GM12873 (cell line): ENCODE measurements at regions not wholly inside any gene's neighbourhood (a gene's known extent, or its start where the extent isn't known, plus 50 kb on each side); places are given as distances from the start of the nearest gene placed in this dataset.

ENCODE experiments used
- CTCF ChIP-seq: IDR thresholded peaks from 2 replicates; pipeline ENCODE4 v1.5.1; 2012; ENCODE audit warnings: low read depth, mild to moderate bottlenecking, moderate library complexity, low read length, control low read depth; ENCODE audit not compliant: insufficient read depth; ENCODE audit errors: missing control alignments

DNA sequence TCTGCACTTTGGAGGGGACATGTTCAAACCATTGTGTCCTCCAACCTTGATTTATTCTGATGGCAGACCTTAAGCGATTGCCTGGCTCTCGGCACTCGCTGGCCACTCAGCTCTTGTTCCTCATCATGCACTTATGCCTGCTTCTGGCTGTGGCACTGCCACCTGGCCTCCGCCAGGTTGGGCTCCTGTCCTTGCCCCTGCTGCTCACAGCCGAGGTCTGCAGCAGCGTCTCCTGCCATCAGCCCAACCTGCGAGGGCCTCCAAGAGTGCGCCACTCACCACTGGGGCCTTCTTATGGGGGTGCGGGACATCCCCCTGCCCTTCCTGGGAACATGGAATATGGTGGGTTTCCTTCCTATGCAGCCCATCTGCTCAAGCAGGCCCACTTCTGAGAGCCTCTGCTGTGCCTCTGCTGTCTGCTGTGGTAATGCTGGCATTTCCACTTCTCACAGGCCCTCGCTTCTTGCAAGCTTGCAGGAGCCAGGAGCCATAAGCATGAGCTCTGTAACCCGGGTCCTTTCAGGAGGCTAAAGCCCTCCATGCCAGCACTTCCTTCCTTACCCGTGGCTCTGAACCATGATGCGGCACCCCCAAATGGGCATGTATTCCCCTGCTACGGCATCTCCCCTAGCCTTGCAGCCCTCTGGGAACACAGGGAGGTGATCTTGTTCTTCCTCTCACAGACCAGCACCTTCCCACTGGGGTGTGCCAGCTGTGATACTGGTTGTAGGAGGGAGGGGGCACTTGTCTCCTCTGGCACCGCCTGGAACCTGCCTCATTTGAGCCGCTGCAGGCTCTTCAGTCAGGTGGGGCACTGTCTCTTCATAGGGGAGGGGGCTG is 58.6 kb upstream of the HS6ST1 start:
- no peak for TF ChIP-seq CTCF

- TF ChIP-seq CTCF: no peak
Measured at GRCh38 chr2:128378231-128379020, 59.8 kb upstream of the HS6ST1 start.

DNA sequence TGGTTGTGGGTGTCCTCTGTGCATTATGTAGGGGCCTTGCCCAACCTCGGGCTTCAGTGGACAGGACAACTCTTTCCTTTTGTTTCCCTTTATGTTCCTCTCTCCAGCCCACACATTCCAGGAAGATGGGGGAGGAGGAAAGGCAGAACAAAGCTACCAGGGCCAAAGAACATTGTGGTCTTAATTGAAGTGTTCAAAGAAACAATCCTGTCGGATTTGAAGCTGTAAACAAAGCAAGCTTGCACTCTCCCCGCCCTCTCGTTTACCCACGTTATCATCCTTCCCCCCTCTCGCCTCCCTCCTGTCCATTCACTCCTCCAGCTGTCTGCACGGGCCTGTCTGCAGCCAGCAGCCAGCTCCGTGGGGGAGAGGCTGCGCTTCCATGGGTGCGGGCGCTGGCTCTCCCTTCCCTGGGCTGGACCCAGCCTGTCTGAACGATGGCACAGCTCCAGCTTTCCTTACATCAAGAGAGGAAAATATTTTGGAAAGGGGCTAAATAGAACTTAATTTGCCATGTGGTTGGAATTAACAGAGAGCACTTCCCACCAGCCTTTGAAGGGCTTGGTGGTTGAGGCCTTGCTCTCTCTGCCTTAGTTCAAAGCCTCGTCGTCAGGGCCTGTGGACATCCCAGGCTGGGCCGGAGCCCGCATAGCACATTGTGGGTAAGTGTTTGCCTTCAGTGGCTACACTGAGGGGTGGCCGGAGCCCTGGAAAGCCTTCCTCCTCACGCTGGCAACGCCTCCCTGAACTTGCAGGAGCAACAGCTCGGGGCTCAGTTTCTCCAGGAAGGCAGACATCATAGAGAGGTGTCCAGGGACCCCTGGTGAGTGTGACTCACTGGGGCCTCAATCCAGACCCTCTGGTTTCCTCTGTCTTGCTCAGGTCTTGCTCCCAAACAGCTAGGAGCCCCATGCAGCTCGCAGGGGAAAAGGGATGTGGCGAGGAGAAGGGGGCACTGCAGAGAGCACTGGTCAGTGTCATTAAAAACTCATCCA is 60.6 kb upstream of the HS6ST1 start:
- TF ChIP-seq CTCF: no peak

DNA sequence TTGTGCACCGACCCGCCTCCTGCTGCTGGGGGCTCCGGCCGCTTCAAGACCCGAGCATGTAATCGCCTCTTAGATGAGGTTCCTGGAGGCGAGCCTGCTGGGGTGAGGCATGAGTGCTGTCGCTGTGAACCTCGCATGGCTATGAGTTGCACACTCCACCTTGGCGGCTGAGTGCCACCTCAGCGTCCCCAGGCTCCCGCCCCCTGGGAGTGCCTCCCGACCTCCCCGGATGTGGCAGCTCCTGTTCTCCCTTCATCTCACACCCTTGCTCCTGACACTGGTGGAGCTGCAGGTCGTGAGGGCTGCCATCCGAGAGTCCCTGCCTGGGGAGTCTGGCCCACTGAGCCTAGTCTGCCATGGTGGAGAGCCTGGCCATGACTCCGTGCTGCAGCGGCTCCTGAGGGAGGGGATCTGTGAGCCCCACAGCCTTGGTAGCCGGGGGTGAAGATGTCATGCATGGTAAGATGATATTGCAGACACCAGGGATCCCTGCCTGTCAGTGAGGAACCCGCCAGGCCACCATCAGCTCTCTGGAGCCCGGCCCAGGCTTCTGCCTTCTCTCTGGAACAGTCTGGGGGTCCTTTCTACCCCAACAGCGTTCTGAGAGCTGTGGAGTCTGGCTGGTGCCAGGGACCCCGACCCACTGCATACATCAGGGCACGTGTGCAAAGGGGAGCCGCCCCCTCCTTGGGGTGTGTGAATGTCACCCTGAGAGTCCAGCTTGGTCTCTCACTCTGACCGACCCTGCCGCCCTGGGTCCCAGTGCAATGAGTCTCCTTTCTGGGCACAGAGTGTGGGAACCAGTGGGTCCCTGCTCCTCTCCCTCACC is 61.6 kb upstream of the HS6ST1 start:
- TF ChIP-seq CTCF: no peak

GRCh38 chr2:128380961-128381938 is 62.6 kb upstream of the HS6ST1 start:
- no peak for TF ChIP-seq CTCF

- TF ChIP-seq CTCF: no peak
Measured at GRCh38 chr2:128384446-128384845, 65.8 kb upstream of the HS6ST1 start.
